ENCODE measurements at regions not wholly inside any gene's neighbourhood (a gene's known extent, or its start where the extent isn't known, plus 50 kb on each side); places are given as distances from the start of the nearest gene placed in this dataset.

- DNase-seq (ENCODE audit: low read depth), result no peak
- no peak for TF ChIP-seq CTCF (IDR thresholded peaks at IDR 0.05; ENCODE audit: insufficient read depth, low read length, poor library complexity, severe bottlenecking)
- H3K4me3 ChIP-seq (ENCODE audit: low read depth, low read length), result no peak overlapping the region
- H3K27me3 ChIP-seq (ENCODE audit: control insufficient read depth, insufficient read depth, low read length), result no peaks in the 10 kb centered on the region
- H3K36me3 ChIP-seq (ENCODE audit: control insufficient read depth, insufficient read depth, low read length), result no peaks in the 10 kb centered on the region
Observed at GRCh38 chr1:117719004-117719403, 113.2 kb downstream of the TENT5C start.

GRCh38 chr1:117732065-117732797, 126.4 kb downstream of the TENT5C start:
- no peak for DNase-seq (ENCODE audit: low read depth)
- no peak for TF ChIP-seq CTCF (IDR thresholded peaks at IDR 0.05; ENCODE audit: insufficient read depth, low read length, poor library complexity, severe bottlenecking)
- H3K4me3 ChIP-seq (ENCODE audit: low read depth, low read length), result no peak overlapping the region
- no peaks in the 10 kb centered on the region for H3K27me3 ChIP-seq (ENCODE audit: control insufficient read depth, insufficient read depth, low read length)
- no peaks in the 10 kb centered on the region for H3K36me3 ChIP-seq (ENCODE audit: control insufficient read depth, insufficient read depth, low read length)

DNA sequence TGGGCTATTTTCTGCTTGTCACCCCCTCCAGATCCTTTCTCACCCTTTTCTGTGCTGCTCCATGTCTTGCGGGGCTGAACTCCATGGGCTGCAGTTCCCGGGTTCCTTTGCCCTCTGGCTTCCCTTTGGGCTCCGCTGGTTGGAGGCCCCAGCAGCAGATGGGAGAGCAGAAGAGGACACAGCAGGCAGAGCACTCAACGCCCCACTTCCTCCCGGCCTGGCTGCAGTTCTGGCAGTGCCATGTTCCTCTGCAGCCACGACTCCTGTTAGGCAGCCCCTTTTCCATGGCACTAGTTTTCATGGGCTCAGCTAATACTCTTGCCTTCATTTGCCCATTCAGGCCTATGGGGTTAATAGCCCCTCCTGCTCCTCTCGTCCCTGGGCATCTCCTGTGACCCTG, 127.1 kb downstream of the TENT5C start:
- DNase-seq (ENCODE audit: low read depth), result no peak
- TF ChIP-seq CTCF (IDR thresholded peaks at IDR 0.05; ENCODE audit: insufficient read depth, low read length, poor library complexity, severe bottlenecking), result no peak

GRCh38 chr1:117734403-117734802, 128.6 kb downstream of the TENT5C start:
- H3K4me3 ChIP-seq (ENCODE audit: low read depth, low read length), result no peak overlapping the region
- TF ChIP-seq CTCF (IDR thresholded peaks at IDR 0.05; ENCODE audit: insufficient read depth, low read length, poor library complexity, severe bottlenecking), result no peak
- H3K36me3 ChIP-seq (ENCODE audit: control insufficient read depth, insufficient read depth, low read length), result no peaks in the 10 kb centered on the region
- DNase-seq (ENCODE audit: low read depth), result no peak
- H3K27me3 ChIP-seq (ENCODE audit: control insufficient read depth, insufficient read depth, low read length), result no peaks in the 10 kb centered on the region

More for the DNA sequence above, 127.1 kb downstream of the TENT5C start:
- Histone ChIP-seq H3K36me3 (ENCODE audit: control insufficient read depth, insufficient read depth, low read length) (no peaks in the 10 kb centered on the region), H3K4me3 (ENCODE audit: low read depth, low read length) (no peak overlapping the region), H3K27me3 (ENCODE audit: control insufficient read depth, insufficient read depth, low read length) (no peaks in the 10 kb centered on the region)

- Histone ChIP-seq H3K4me3 (ENCODE audit: low read depth, low read length) (peak overlapping the region; percentile 12), H3K36me3 (ENCODE audit: control insufficient read depth, insufficient read depth, low read length) (no peaks in the 10 kb centered on the region), H3K27me3 (ENCODE audit: control insufficient read depth, insufficient read depth, low read length) (no peaks in the 10 kb centered on the region)
- no peak for TF ChIP-seq CTCF (IDR thresholded peaks at IDR 0.05; ENCODE audit: insufficient read depth, low read length, poor library complexity, severe bottlenecking)
- peak; percentile 19 for DNase-seq (ENCODE audit: low read depth)
Observed at GRCh38 chr1:117735045-117735992, 129.5 kb downstream of the TENT5C start.

All from kidney epithelial cell (primary cell).